CD4-positive, alpha-beta memory T cell (primary cell): ENCODE measurements at regions not wholly inside any gene's neighbourhood (a gene's known extent, or its start where the extent isn't known, plus 50 kb on each side); places are given as distances from the start of the nearest gene placed in this dataset.
A peak's percentile ranks its signal among the peaks of the same experiment; 100 is the strongest.

ENCODE experiments used
- CTCF ChIA-PET: fragments of 350-600 bp; sonication (Branson Sonifier 250); formaldehyde crosslinking; loops from one replicate; lab custom pipeline; 2021; ENCODE audit warnings: inconsistent platforms; ENCODE audit not compliant: partially characterized antibody; lab: Charles Lee
- POLR2A ChIA-PET: fragments of 350-600 bp; sonication (Branson Sonifier 250); formaldehyde crosslinking; loops from one replicate; lab custom pipeline; 2021; ENCODE audit not compliant: partially characterized antibody; lab: Charles Lee
- DNase-seq, 5 donors: peaks; one replicate each; pipeline versions ENCODE4 v3.0.0 to v3.0.0-alpha.2; 2020 to 2022; ENCODE audit warnings: mixed read lengths in 1 of 5
- H3K27ac ChIP-seq: one replicate; pipeline ENCODE4 v1.7.0; 2013; ENCODE audit warnings: low read depth, low read length
- H3K27me3 ChIP-seq: 2 replicates; pipeline ENCODE4 v1.7.0; 2013; ENCODE audit warnings: mild to moderate bottlenecking, low read length, moderate library complexity; ENCODE audit not compliant: insufficient read depth
- H3K36me3 ChIP-seq: 2 replicates; pipeline ENCODE4 v1.7.0; 2013; ENCODE audit warnings: mild to moderate bottlenecking, low read length, moderate library complexity; ENCODE audit not compliant: insufficient read depth
- H3K4me1 ChIP-seq: 2 replicates; pipeline ENCODE4 v1.7.0; 2013; ENCODE audit warnings: mild to moderate bottlenecking, low read length, moderate library complexity; ENCODE audit not compliant: insufficient read depth
- H3K4me3 ChIP-seq, 2 donors: one replicate each; pipeline ENCODE4 v1.7.0; 2013; ENCODE audit warnings: low read length in 2 of 2, mild to moderate bottlenecking in 1 of 2
- H3K9me3 ChIP-seq, 2 donors: one replicate each; pipeline ENCODE4 v1.7.0; 2013; ENCODE audit warnings: low read length in 2 of 2, control low read depth in 1 of 2; ENCODE audit not compliant: control insufficient read depth in 1 of 2
- H3K27ac Mint-ChIP-seq, 7 donors: one replicate each; pipeline ENCODE4 v1.8.0; 2020 to 2021; ENCODE audit warnings: mixed read lengths in 7 of 7, mild to moderate bottlenecking in 6 of 7, inconsistent platforms in 3 of 7, moderate library complexity in 3 of 7
- H3K27me3 Mint-ChIP-seq, 2 donors: one replicate each; pipeline ENCODE4 v1.8.0; 2020 to 2021; ENCODE audit warnings: mixed read lengths in 2 of 2
- H3K36me3 Mint-ChIP-seq, 2 donors: one replicate each; pipeline ENCODE4 v1.8.0; 2020 to 2021; ENCODE audit warnings: mixed read lengths in 2 of 2, inconsistent platforms in 1 of 2, mild to moderate bottlenecking in 1 of 2
- H3K4me1 Mint-ChIP-seq, 4 donors: one replicate each; pipeline ENCODE4 v1.8.0; 2020 to 2021; ENCODE audit warnings: mixed read lengths in 4 of 4, mild to moderate bottlenecking in 1 of 4
- H3K4me3 Mint-ChIP-seq, 8 donors: one replicate each; pipeline ENCODE4 v1.8.0; 2020 to 2021; ENCODE audit warnings: mixed read lengths in 8 of 8, mild to moderate bottlenecking in 7 of 8, moderate library complexity in 6 of 8, inconsistent platforms in 3 of 8
- H3K9me3 Mint-ChIP-seq, 8 donors: one replicate each; pipeline ENCODE4 v1.8.0; 2020 to 2021; ENCODE audit warnings: mixed read lengths in 8 of 8, mild to moderate bottlenecking in 5 of 8, inconsistent platforms in 3 of 8, moderate library complexity in 1 of 8
- intact Hi-C: fragments of 100-400 bp; cut with micrococcal nuclease; formaldehyde crosslinking; loops from one replicate; pipeline ENCODE4 v1.15.1; 2023

DNA sequence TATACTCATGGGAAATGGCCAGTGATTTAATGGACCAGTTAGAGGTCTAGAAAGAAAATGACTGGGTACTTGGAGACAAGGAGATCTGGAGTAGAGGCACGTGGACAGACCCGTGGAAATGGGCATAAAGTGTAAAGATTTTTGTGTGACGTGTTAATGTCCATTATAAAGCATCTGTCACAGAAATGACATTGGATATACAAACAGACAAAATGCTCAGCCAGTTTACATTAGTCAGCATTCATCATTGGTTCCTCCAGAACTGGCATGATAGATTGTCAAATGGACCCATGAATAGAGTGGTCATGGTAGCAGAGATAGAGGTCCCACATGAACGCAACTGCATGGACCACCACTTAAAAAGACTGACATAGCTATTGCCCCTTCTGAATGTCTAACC is 144.1 kb upstream of the GALNT15 start:
- ChIA-PET CTCF (no interaction called here), POLR2A (no interaction called here)
- intact Hi-C loops, result no loop called here
- H3K4me3 Mint-ChIP-seq, result no peak overlapping the region
- no peaks in the 10 kb centered on the region for H3K4me1 ChIP-seq
- H3K4me3 ChIP-seq, result no peak overlapping the region
- DNase-seq, result no peak
- H3K27ac Mint-ChIP-seq, result no peak overlapping the region
- no peaks in the 10 kb centered on the region for H3K9me3 ChIP-seq
- H3K27me3 Mint-ChIP-seq, result peaks cover 0 to 19% of the 10 kb centered on the region in 2 donors
- no peaks in the 10 kb centered on the region for H3K36me3 Mint-ChIP-seq
- H3K9me3 Mint-ChIP-seq, result peaks cover 0 to 3% (median 0%) of the 10 kb centered on the region in 8 donors
- H3K27me3 ChIP-seq, result no peaks in the 10 kb centered on the region
- no peaks in the 10 kb centered on the region for H3K4me1 Mint-ChIP-seq
- no peaks in the 10 kb centered on the region for H3K36me3 ChIP-seq
- H3K27ac ChIP-seq, result no peak overlapping the region

DNA sequence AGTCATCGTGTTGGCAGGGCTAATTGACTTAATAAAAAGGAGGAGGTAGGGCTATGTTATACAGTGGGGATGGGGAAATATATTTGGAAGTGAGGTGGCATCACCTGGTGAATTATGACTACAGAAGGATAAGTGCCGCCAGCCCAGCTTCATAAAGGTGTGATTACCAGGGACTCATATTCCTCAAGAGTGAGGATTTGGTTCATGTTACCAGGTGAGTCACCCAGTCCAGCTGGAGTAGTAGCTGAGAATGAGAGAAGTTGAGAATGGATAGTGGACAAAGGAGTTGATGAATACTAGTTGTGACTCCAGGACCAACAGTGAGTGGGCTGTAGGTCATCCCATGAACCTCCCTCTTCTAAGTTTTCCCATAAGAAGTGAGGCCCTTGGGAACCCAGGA is 143.0 kb upstream of the GALNT15 start:
- peaks cover 2 to 17% of the 10 kb centered on the region in 2 donors for H3K27me3 Mint-ChIP-seq
- ChIA-PET POLR2A (no interaction called here), CTCF (no interaction called here)
- no peaks in the 10 kb centered on the region for H3K36me3 ChIP-seq
- H3K4me3 ChIP-seq, result no peak overlapping the region
- DNase-seq, result no peak
- no peak overlapping the region for H3K27ac ChIP-seq
- H3K27me3 ChIP-seq, result no peaks in the 10 kb centered on the region
- no peak overlapping the region for H3K27ac Mint-ChIP-seq
- H3K36me3 Mint-ChIP-seq, result no peaks in the 10 kb centered on the region
- H3K4me1 ChIP-seq, result no peaks in the 10 kb centered on the region
- H3K9me3 Mint-ChIP-seq, result peaks cover 0 to 3% (median 0%) of the 10 kb centered on the region in 8 donors
- H3K4me3 Mint-ChIP-seq, result no peak overlapping the region
- no peaks in the 10 kb centered on the region for H3K9me3 ChIP-seq
- intact Hi-C loops, result no loop called here
- H3K4me1 Mint-ChIP-seq, result no peaks in the 10 kb centered on the region

DNA sequence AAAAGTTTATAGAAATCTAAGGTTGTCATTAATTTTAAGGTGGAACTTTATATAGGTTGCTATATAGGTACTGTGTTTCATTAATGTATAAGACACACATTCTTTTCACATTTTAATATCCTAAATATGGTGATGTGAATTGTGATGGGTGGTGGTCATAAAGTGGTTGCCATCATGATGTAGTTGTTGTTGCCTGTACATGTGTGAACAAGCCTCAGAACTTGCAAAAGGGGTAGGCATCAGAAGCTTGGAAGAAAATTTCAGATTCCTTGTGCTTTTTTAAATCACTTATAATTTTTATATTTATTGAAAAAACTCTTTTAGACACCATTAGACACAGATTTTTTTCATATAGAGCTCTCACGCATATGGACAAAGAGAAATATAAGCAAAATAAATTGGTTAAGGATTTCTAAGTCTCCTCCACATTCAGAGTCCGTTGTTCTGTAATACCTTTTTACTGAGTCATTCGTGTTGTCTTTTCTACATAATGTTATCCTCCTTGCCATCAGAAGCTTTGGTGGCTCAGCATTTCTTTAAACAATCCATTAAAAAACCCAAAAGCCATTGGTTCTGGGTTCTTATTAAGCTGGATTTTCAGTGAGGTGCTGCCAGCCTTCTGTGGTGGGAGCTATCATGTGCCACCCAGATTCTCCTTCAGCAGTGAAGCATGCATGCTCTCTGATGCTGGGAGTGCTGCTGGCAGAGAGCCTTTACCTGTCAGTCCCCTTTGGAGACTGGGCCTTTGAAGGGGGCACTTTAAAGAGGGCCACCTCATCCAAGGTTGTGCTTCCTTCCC is 140.4 kb upstream of the GALNT15 start:
- no peaks in the 10 kb centered on the region for H3K9me3 ChIP-seq
- Mint-ChIP-seq H3K4me1 (no peaks in the 10 kb centered on the region), H3K27me3 (peaks cover 5 to 16% of the 10 kb centered on the region in 2 donors), H3K4me3 (no peak overlapping the region), H3K27ac (no peak overlapping the region), H3K36me3 (no peaks in the 10 kb centered on the region), H3K9me3 (peaks cover 0 to 2% (median 0%) of the 10 kb centered on the region in 8 donors)
- intact Hi-C loops, result no loop called here
- H3K4me1 ChIP-seq, result no peaks in the 10 kb centered on the region
- no peak overlapping the region for H3K4me3 ChIP-seq
- ChIA-PET CTCF (interaction anchor here (1.1 to 1.9 kb wide), 3 partner anchors 9 to 15 kb away, joined by 3 to 5 read pairs (median 5); no protein-coding TSS in a partner anchor), POLR2A (no interaction called here)
- no peaks in the 10 kb centered on the region for H3K27me3 ChIP-seq
- no peaks in the 10 kb centered on the region for H3K36me3 ChIP-seq
- no peak overlapping the region for H3K27ac ChIP-seq
- no peak for DNase-seq

DNA sequence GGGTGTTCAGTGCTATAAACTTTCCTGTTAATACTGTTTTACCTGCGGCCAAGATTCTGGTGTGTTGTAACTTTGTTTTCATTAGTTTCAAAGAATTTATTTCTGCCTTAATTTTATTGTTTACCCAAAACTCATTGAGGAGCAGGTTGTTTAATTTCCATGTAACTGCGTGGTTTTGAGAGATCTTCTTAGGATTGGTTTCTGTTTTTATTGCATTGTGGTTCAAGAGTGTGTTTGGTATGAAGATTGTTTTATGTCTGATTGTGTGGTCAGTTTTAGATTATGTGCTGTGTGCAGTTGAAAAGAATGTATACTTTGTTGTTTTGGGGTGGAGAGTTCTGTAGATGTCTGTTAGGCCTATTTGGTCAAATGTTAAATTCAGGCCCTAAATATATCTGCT is 133.5 kb upstream of the GALNT15 start:
- no peak overlapping the region for H3K4me3 ChIP-seq
- no peaks in the 10 kb centered on the region for H3K36me3 ChIP-seq
- ChIA-PET CTCF (no interaction called here), POLR2A (no interaction called here)
- peaks cover 4 to 12% of the 10 kb centered on the region in 2 donors for H3K27me3 Mint-ChIP-seq
- peaks cover 0 to 7% (median 0%) of the 10 kb centered on the region in 8 donors for H3K9me3 Mint-ChIP-seq
- intact Hi-C loops, result no loop called here
- DNase-seq, result no peak
- H3K4me1 ChIP-seq, result no peaks in the 10 kb centered on the region
- H3K36me3 Mint-ChIP-seq, result no peaks in the 10 kb centered on the region
- no peak overlapping the region for H3K27ac ChIP-seq
- no peak overlapping the region for H3K4me3 Mint-ChIP-seq
- H3K4me1 Mint-ChIP-seq, result no peaks in the 10 kb centered on the region
- no peaks in the 10 kb centered on the region for H3K9me3 ChIP-seq
- peak overlapping the region in 1 of 7 donors; percentile 11 for H3K27ac Mint-ChIP-seq
- H3K27me3 ChIP-seq, result no peaks in the 10 kb centered on the region

DNA sequence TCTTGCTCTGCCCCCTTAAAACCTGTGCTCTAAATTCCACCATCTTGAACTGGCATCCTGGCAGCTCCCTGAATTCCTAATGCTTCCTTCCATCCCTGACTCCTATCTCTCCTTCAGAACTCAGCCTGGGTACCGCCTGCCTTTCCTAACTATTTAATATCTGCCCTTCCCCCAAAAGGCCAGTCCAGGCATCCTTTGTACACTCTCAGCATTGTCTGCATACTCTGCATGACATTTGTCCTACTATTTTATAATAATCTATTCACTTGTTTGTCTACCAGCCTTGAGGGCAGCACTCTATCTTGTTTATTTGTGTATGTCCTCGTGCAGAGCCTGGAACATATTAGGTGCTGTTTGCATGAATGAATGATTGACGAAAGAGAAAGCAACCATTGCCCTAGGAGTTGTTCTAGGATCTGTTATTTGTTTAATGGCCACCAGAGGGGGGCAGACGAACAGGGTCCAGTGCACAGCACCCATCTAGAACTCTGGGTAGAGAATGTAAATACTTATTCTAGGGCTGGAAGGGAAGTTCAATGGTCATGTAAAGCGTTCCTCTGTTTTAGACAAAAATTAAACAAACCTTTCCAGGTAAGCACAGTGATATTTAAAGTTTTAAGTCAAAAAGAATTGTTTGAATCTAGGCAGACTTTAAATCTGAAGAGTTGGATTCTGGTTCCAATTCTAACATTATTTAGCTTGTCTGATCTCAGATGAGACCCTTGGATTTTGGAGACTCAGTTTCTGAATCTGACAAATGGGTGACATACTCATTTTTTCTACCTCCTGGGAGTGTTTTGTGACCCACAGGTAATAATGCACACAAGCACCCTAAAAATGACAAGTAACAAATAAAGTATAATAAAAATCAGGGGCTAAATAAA is 125.8 kb upstream of the GALNT15 start:
- Histone ChIP-seq H3K36me3 (no peaks in the 10 kb centered on the region), H3K27me3 (no peaks in the 10 kb centered on the region), H3K27ac (no peak overlapping the region), H3K4me3 (no peak overlapping the region), H3K9me3 (no peaks in the 10 kb centered on the region), H3K4me1 (no peaks in the 10 kb centered on the region)
- no peaks in the 10 kb centered on the region for H3K9me3 Mint-ChIP-seq
- POLR2A ChIA-PET, result no interaction called here
- CTCF ChIA-PET, result interaction anchor here (0.8 to 2.3 kb wide), 22 partner anchors 8 to 506 kb away, joined by 3 to 15 read pairs (median 3); partner anchors contain the start of gene GALNT15
- H3K27me3 Mint-ChIP-seq, result peaks cover 3% of the 10 kb centered on the region in 2 donors
- H3K36me3 Mint-ChIP-seq, result no peaks in the 10 kb centered on the region
- peaks cover 0 to 5% (median 2%) of the 10 kb centered on the region in 4 donors for H3K4me1 Mint-ChIP-seq
- H3K4me3 Mint-ChIP-seq, result peak overlapping the region in 4 of 8 donors; percentile 41 to 75 (median 66)
- intact Hi-C loops, result loop anchor here (1.0 to 2.0 kb wide), 4 partner anchors 128 to 846 kb away; no protein-coding TSS in a partner anchor
- no peak overlapping the region for H3K27ac Mint-ChIP-seq
- DNase-seq, result peak in 4 of 5 donors; percentile 34 to 48 (median 41)

DNA sequence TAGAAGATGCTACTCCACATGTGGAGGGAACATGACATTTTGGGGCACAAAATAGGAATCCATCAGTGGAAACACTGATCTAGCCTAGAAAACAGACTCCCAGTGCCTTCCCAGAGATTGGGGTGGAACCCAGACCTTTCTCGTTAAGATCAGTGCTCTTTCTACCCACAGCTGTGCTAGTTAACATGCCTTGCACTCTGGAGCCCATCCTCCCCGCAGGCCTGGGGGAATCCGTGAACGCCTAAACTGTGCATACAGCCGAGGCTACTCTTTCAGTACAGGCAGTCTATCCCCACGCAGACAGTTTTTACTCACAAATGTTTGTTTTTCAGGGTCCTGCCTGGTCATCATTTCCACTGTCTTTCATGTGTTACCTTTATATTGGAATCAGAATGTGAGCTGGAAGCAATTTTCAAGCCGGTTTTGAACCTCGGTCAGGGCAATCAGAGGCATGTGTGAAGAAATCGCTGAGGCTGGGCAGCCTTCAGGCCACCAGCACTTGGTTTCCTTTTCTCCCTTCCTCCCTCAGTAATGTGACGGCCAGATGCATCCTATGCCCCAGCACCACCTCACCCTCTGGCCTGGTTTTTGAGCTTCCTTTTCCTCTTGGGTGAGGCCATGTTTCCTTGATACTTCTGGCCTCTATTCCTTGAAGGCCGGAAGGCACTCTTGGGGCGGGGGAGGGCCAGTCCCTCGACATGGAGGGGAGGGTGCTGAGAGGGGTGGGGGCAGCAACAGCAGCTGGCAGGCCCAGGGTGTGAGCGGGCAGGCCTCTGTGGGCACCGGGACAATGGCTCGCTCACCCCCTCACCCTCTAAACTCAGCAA is 123.6 kb upstream of the GALNT15 start:
- Histone ChIP-seq H3K9me3 (no peaks in the 10 kb centered on the region), H3K27ac (no peak overlapping the region), H3K4me1 (no peaks in the 10 kb centered on the region), H3K4me3 (no peak overlapping the region), H3K27me3 (no peaks in the 10 kb centered on the region), H3K36me3 (no peaks in the 10 kb centered on the region)
- H3K27me3 Mint-ChIP-seq, result peaks cover 0 to 3% of the 10 kb centered on the region in 2 donors
- no peak overlapping the region for H3K4me3 Mint-ChIP-seq
- POLR2A ChIA-PET, result no interaction called here
- H3K9me3 Mint-ChIP-seq, result no peaks in the 10 kb centered on the region
- DNase-seq, result no peak
- no peaks in the 10 kb centered on the region for H3K36me3 Mint-ChIP-seq
- CTCF ChIA-PET, result interaction anchor here (1.2 to 2.3 kb wide), 6 partner anchors 8 to 499 kb away, joined by 4 to 15 read pairs (median 6); partner anchors contain the start of gene GALNT15
- no peak overlapping the region for H3K27ac Mint-ChIP-seq
- H3K4me1 Mint-ChIP-seq, result peaks cover 0 to 5% (median 2%) of the 10 kb centered on the region in 4 donors
- intact Hi-C loops, result no loop called here
